ENCODE measurements at regions not wholly inside any gene's neighbourhood (a gene's known extent, or its start where the extent isn't known, plus 50 kb on each side); places are given as distances from the start of the nearest gene placed in this dataset.

DNA sequence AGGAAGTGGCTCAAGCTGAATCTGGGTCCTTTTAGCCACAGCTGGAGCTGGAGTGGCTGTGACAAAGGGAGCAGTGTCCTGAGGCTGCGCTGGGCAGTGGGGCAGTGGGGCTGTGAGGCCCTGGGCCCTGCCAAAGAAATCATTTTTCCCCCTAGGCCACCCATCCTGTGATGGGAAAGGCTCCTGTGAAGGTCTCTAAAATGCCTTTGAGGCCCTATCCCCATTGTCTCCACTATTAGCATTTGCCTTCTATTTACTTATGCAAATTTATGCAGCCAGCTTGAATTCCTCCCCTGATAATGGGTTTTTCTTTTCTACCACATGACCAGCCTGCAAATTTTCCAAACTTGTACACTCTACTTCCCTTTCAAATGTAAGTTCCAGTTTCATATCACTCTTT is 539.2 kb downstream of the MEI4 start:
- no peak for TF ChIP-seq POLR2A (IDR thresholded peaks at IDR 0.05)
- TF ChIP-seq, protein P1, sequence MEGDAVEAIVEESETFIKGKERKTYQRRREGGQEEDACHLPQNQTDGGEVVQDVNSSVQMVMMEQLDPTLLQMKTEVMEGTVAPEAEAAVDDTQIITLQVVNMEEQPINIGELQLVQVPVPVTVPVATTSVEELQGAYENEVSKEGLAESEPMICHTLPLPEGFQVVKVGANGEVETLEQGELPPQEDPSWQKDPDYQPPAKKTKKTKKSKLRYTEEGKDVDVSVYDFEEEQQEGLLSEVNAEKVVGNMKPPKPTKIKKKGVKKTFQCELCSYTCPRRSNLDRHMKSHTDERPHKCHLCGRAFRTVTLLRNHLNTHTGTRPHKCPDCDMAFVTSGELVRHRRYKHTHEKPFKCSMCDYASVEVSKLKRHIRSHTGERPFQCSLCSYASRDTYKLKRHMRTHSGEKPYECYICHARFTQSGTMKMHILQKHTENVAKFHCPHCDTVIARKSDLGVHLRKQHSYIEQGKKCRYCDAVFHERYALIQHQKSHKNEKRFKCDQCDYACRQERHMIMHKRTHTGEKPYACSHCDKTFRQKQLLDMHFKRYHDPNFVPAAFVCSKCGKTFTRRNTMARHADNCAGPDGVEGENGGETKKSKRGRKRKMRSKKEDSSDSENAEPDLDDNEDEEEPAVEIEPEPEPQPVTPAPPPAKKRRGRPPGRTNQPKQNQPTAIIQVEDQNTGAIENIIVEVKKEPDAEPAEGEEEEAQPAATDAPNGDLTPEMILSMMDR (IDR thresholded peaks at IDR 0.05) = no peak
- TF ChIP-seq POLR2AphosphoS5 (IDR thresholded peaks at IDR 0.05) = no peak

Data from breast epithelium (tissue), 3 donors.